CD4-positive, alpha-beta T cell treated with Interferon gamma for 1 hour (primary cell): ENCODE measurements at regions not wholly inside any gene's neighbourhood (a gene's known extent, or its start where the extent isn't known, plus 50 kb on each side); places are given as distances from the start of the nearest gene placed in this dataset.
"Not testable (repeated sequence)": the region's sequence is repeated elsewhere in the genome, so short reads cannot be mapped to it uniquely, and the experiment has no call there.

Source experiments
- DNase-seq: peaks from one replicate; pipeline ENCODE4 v3.0.0-alpha.2; 2020

DNA sequence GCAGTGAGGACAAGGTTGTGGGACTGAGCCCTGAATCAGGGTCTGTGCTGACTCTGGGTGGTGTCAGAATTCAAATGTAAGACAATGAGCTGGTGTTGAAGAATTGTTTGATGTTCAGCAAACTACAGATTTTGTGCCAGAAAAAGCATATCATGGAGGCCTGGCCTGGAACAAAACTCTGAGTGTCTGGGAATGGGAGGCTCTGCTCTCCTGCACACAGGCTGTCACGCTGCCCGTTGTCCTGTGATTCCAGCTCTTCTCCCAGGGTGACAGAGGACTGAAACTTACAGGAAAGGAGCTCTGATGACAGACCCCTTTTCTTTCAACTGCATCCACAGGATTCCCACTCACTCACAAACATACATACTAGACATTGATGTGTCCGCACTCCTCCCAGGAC, 120.1 kb downstream of the ZNF486 start:
- no peak for DNase-seq

DNA sequence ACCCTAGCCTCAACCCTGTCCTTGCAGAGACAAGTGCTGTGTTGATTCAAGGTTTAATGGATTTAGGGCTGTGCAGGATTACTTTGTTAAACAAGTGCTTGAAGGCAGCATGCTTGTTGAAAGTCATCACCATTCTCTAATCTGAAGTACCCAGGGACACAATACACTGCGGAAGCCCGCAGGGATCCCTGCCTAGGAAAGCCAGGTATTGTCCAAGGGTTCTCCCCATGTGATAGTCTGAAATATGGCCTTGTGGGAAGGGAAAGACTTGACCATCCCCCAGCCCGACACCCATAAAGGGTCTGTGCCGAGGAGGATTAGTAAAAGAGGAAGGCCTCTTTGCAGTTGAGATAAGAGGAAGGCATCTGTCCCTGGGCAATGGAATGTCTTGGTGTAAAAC, 118.9 kb downstream of the ZNF486 start:
- DNase-seq: not testable (repeated sequence)

GRCh38 chr19:20279516-20279915, 112.5 kb downstream of the ZNF486 start:
- no peak for DNase-seq

DNA sequence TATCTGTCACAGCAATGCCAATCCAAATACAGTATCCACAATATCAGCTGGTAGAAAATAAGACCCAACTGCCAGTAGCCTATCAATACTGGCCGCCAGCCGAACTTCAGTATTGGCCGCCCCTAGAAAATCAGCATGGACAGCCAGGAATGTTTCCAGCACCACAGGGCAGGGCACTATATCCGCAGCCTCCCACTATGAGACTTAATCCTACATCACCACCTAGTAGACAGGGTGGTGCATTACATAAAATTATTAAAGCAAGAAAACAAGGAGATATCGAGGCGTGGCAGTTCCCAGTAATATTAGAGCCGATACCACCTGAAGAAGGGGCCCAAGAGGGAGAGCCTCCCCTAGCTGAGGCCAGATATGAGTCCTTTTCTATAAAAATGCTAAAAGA, 111.3 kb downstream of the ZNF486 start:
- no peak for DNase-seq

DNA sequence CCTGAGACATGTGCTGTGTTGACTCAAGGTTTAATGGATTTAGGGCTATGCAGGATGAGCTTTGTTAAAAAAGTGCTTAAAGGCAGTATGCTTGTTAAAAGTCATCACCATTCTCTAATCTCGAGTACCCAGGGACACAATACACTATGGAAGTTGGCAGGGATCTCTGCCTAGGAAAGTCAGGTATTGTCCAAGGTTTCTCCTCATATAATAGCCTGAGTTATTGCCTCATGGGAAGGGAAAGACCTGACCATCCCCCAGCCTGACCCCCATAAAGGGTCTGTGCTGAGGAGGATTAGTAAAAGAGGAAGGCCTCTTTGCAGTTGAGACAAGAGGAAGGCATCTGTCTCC, 109.7 kb downstream of the ZNF486 start:
- not testable (repeated sequence) for DNase-seq

DNA sequence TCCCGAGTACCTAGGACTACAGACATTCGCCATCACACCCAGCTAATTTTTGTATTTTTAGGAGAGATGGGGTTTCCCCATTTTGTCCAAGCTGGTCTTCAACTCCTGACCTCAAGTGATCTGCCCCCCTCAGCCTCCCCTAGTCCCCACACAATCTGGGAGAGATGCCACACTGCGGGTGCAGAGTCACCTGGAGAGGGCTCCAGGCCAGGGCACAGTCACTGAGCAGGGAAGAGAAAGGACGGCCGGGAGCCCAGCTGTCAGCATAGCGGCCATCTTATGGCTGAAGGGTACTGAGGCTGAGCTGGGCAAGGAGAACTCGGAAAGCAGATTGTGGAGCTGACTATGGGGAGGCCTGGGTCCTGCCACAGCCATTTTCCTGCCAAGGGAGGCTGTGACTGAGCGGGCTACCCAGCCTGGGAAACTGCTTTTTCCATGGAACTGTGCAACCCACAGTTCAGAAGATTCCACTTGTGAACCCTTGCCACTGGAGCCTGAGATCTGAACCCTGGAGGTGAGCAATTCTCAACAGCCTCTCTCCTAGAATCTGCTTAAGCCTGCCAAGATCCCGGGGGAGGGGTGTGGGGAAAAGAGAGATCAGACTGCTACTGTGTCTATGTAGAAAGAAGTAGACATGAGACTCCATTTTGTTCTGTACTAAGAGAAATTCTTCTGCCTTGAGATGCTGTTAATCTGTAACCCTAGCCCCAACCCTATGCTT, 109.2 kb downstream of the ZNF486 start:
- no peak for DNase-seq

DNA sequence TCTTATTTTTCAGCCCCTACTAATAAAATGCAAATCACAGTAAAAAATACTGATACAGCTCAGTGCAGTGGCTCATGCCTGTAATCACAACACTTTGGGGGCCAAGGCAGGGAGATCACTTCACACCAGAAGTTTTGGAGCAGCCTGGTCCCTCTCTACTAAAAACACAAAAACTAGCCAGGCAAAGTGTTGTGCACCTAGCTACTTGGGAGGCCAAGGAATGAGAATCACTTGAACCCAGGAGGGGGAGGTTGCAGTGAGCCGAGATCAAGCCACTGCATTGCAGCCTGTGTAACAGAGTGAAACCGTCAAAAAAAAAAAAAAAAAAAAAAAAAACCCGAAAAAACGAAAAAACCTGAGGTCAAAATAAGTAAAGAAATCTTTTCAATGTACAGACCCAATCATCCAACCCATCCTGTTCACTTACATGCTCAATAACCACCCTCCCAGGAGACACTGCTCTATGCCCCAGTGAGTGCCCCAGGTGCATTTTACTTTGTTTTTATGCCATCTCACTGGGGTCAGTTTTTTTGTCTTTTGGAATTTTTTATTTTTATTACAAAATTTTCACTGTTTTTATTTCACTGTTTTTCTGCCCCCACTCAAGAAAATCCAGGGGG, 107.0 kb downstream of the ZNF486 start:
- no peak for DNase-seq

- no peak for DNase-seq
Observed at GRCh38 chr19:20273376-20273775, 106.4 kb downstream of the ZNF486 start.

DNA sequence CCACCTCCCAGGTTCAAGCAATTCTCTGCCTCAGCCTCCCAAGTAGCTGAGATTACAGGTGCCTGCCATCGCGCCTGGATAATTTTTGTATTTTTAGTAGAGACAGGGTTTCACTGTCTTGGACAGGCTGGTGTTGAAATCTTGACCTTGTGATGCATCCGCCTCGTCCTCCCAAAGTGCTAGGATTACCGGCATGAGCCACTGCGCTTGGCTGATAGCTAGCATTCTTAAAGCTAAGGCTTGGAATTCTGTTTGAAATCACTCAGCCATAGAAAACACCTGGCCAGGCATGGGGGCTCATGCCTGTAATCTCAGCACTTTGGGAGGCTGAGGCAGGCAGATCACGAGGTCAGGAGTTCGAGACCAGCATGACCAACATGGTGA, 105.6 kb downstream of the ZNF486 start:
- DNase-seq: not testable (repeated sequence)

- not testable (repeated sequence) for DNase-seq
Observed at GRCh38 chr19:20271927-20272626, 105.1 kb downstream of the ZNF486 start.

- no peak for DNase-seq
Observed at GRCh38 chr19:20271215-20271926, 104.4 kb downstream of the ZNF486 start.

GRCh38 chr19:20269461-20269860, 102.4 kb downstream of the ZNF486 start:
- no peak for DNase-seq

DNA sequence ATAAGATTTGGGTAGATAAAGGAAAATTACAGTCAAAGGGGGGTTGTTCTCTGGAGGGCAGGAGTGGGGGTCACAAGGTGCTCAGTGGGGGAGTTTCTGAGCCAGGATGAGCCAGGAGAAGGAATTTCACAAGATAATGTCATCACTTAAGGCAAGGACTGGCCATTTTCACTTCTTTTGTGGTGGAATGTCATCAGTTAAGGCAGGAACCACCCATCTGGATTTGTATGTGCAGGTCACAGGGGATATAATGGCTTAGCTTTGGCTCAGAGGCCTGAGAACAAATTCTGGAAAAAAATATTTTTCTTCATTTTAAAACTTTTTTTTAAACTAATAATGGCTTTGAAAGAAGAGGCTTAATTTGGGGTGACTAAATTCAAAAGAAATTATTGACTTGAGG, 94.5 kb downstream of the ZNF486 start:
- DNase-seq: not testable (repeated sequence)

DNA sequence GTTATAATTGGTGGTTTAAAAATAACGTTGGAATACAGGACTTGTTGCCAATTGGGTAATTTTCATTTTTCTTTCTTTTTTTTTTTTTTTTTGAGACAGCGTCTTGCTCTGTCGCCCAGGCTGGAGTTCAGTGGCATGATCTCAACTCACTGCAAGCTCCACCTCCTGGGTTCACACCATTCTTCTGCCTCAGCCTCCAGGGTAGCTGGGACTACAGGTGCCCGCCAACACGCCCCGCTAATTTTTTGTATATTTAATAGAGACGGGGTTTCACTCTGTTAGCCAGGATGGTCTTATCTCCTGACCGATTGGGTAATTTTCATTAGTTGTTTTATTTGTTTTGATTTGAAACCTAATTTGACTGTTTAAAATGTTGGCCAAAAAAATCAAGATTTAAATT, 93.7 kb downstream of the ZNF486 start:
- not testable (repeated sequence) for DNase-seq

- DNase-seq: no peak
Observed at GRCh38 chr19:20259615-20260014, 92.6 kb downstream of the ZNF486 start.

DNA sequence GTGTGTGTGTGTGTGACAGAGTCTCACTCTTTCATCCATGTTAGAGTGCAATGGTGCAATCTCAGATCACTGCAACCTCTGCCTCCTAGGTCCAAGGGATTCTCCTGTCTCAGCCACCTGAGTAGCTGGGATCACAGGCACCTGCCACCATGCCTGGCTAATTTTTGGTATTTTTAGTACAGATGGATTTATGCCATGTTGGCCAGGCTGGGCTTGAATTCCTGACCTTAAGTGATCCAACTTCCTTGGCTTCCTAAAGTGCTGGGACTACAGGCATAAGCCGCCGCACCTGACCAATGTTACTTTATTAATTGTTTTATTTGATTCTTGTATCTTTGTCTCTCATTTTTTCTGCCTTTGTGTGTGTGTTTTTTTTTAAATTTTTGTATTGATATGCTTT, 89.6 kb downstream of the ZNF486 start:
- DNase-seq: no peak

GRCh38 chr19:20254121-20254520, 87.1 kb downstream of the ZNF486 start:
- no peak for DNase-seq

GRCh38 chr19:20252613-20253012, 85.6 kb downstream of the ZNF486 start:
- DNase-seq: no peak

DNA sequence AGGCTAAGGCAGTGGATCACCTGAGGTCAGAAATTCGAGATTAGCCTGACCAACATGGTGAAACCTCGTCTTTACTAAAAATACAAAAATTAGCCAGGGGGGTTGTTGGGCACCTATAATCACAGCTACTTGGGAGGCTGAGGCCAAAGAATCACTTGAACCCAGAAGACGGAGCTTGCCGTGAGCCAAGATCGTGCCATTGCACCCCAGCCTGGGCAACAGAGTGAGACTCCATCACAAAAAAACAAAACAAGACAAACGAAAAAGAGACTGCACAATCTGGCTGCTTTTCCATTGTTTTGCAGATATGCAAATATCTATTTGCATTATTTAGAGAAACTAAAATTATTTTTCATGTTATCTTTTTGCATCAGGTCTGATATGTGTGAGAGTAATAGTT, 83.6 kb downstream of the ZNF486 start:
- no peak for DNase-seq

- no peak for DNase-seq
Observed at GRCh38 chr19:20250121-20250520, 83.1 kb downstream of the ZNF486 start.
